ENCODE measurements at regions not wholly inside any gene's neighbourhood (a gene's known extent, or its start where the extent isn't known, plus 50 kb on each side); places are given as distances from the start of the nearest gene placed in this dataset.

DNA sequence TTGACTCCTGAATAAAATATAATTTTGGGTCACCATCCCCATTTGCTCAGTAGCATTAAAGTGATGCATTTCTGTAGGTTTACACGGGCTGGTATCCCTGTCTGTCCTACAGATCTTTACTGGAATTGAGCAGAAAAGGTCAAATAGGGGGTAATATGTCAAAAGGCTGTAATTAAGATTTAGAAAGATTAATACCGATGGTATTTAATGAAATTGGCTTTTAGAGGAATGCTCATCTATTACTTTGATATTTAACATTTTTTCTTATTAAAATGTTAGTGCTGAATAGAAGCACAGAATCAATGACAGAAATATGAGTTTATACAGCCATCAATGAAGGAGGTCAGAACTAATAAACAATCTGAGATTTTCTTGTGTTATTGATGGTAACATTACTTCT is 1762.2 kb upstream of the WWC1 start:
- in situ Hi-C loops (cut with HindIII; ENCODE audit: low pct_ligation_motif_present, low pct_unique_long_range_greater_than_20kb, low sequenced_read_pairs), result no loop called here
- no peak for DNase-seq

DNA sequence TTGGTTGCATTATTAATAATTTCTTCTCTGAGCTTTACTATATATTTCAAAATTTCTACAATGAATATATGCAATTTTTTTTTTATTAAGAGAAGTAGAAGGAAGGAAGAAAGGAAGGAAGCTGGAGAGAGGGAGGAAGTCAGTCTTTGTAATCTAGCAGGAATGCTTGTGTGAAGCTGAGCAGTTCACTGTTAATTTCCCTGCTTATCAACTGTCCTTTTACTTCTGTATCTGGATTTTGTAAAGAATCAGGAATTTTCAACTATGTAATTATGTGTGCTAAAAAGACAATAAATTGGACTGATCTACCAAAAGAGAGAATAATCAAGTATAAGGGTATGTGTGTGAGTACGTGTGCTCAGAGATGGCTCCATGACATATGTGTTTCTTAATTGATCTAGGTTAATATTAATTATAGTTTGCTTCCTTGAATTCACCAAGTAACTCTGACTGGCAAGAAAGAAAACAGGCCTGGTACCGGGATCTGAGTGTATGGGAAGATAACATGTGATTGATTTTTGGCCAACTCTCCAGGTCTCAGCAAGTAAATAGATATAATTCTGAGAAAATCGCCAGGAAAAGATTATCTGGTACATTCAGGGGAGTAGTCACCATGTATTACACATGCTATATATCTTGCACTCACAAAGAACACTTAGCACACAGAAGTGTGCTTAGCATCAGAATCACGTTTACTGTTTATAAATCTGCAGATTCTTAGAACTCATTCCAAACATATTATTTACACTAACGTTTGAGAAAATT is 1758.8 kb upstream of the WWC1 start:
- no peak for DNase-seq
- in situ Hi-C loops (cut with HindIII; ENCODE audit: low pct_ligation_motif_present, low pct_unique_long_range_greater_than_20kb, low sequenced_read_pairs), result no loop called here

- in situ Hi-C loops (cut with HindIII; ENCODE audit: low pct_ligation_motif_present, low pct_unique_long_range_greater_than_20kb, low sequenced_read_pairs), result no loop called here
- no peak for DNase-seq
Measured at GRCh38 chr5:166535641-166536040, 1755.8 kb upstream of the WWC1 start.

DNA sequence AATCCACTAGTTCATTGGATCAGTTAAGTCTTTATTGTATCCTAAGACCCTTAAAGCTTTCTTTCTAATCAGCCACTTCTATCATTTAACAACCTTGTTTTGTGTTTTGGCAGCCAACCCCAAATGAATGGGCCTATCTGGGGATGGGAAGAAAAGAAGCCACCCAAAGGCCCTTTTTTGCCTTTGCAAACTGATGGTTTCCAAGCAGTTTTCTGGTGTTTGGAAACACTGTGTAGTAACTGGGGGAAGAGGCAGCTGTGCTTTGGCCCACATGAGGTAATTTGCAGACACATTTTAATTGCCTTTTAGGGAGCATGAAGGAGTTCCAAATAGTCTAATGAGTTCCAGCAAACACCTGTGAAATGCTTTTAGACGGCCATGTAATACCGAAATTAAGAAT is 1751.3 kb upstream of the WWC1 start:
- DNase-seq, result no peak

GRCh38 chr5:166551384-166551783 is 1740.1 kb upstream of the WWC1 start:
- in situ Hi-C loops (cut with HindIII; ENCODE audit: low pct_ligation_motif_present, low pct_unique_long_range_greater_than_20kb, low sequenced_read_pairs), result no loop called here
- DNase-seq, result no peak

More for the DNA sequence above, 1751.3 kb upstream of the WWC1 start:
- in situ Hi-C loops (cut with HindIII; ENCODE audit: low pct_ligation_motif_present, low pct_unique_long_range_greater_than_20kb, low sequenced_read_pairs), result no loop called here

DNA sequence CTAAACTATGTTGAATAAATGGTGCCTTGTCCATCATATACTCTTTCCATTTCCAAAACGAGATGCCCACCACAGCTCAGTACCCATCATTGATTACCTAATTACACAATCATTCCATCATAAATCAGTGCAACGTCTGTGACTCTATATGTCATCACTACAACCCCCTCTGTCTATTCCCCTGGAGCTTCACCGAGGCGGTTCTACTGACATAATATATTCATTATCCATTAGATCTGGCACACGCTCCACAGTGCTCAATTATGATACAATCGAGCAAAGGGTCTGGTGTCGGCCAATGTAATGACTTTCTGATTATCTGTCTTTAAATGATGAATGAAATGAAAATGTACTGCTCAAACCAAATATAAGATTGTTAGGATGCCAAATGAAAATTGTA is 1737.7 kb upstream of the WWC1 start:
- no peak for DNase-seq
- in situ Hi-C loops (cut with HindIII; ENCODE audit: low pct_ligation_motif_present, low pct_unique_long_range_greater_than_20kb, low sequenced_read_pairs), result no loop called here

DNA sequence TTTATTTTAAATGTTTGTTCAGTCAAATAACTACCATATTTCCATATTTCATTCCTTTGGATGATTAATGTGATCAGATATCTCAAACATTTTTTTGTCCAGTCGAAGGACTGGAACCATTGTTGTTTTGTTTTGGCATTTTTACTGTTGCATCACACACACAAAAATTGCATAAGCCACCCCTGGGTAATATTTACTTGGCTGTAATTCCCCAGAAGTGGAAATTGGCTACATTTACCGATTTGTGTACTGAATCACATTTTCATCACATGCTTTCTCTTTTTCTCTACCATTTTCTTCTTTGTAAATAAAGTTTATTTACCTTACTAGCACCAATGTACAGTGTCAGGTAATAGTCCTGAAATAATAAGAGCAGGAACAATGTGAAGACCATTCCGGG is 1729.7 kb upstream of the WWC1 start:
- DNase-seq, result no peak
- in situ Hi-C loops (cut with HindIII; ENCODE audit: low pct_ligation_motif_present, low pct_unique_long_range_greater_than_20kb, low sequenced_read_pairs), result no loop called here

DNA sequence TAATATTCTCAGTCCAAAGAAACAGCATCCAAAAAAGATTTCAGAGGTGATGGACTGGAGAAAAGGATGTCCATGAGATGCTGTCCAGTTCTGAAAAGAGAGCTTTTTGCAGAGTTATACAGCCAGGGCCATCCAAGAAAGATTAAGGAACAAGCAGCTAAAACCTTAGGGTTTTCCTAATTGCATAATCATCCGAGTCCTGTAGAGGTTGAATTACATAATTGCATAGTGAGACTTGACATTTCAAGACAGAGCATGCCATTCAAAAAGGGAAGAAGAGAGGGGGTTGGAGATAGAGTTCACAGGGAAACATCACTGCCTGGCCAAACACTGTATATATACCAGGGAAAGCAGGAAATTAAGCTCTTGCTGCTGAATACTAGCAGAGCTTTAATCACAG is 1729.2 kb upstream of the WWC1 start:
- no peak for DNase-seq
- in situ Hi-C loops (cut with HindIII; ENCODE audit: low pct_ligation_motif_present, low pct_unique_long_range_greater_than_20kb, low sequenced_read_pairs), result no loop called here

- in situ Hi-C loops (cut with HindIII; ENCODE audit: low pct_ligation_motif_present, low pct_unique_long_range_greater_than_20kb, low sequenced_read_pairs), result no loop called here
- no peak for DNase-seq
Measured at GRCh38 chr5:166566725-166567124, 1724.7 kb upstream of the WWC1 start.

- no peak for DNase-seq
- in situ Hi-C loops (cut with HindIII; ENCODE audit: low pct_ligation_motif_present, low pct_unique_long_range_greater_than_20kb, low sequenced_read_pairs), result no loop called here
Measured at GRCh38 chr5:166570865-166571264, 1720.6 kb upstream of the WWC1 start.

DNA sequence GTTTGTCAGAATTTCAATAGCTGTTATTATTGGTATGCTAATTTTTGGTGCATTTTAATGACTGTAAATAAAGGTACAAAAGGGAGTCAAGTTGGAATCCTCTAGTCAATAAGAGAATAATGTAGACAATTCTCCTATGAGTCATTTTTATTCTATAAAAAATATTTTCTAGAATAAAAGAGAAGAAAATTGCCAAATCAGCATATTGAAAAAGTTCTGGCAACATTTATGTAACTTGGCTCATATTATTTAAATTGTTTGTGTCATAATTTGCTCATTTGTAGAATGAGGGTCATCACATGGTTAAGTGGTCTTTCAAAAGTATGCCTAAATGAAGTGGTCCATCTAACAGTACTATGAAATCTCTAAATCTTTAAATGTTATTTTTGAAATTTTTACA is 1719.8 kb upstream of the WWC1 start:
- in situ Hi-C loops (cut with HindIII; ENCODE audit: low pct_ligation_motif_present, low pct_unique_long_range_greater_than_20kb, low sequenced_read_pairs), result no loop called here
- DNase-seq, result no peak

GRCh38 chr5:166576323-166576722 is 1715.1 kb upstream of the WWC1 start:
- no peak for DNase-seq
- in situ Hi-C loops (cut with HindIII; ENCODE audit: low pct_ligation_motif_present, low pct_unique_long_range_greater_than_20kb, low sequenced_read_pairs), result no loop called here

- in situ Hi-C loops (cut with HindIII; ENCODE audit: low pct_ligation_motif_present, low pct_unique_long_range_greater_than_20kb, low sequenced_read_pairs), result no loop called here
Measured at GRCh38 chr5:166581826-166582225, 1709.6 kb upstream of the WWC1 start.

GRCh38 chr5:166582416-166582815 is 1709.0 kb upstream of the WWC1 start:
- in situ Hi-C loops (cut with HindIII; ENCODE audit: low pct_ligation_motif_present, low pct_unique_long_range_greater_than_20kb, low sequenced_read_pairs), result no loop called here
- no peak for DNase-seq

More at GRCh38 chr5:166581826-166582225, 1709.6 kb upstream of the WWC1 start:
- no peak for DNase-seq

- in situ Hi-C loops (cut with HindIII; ENCODE audit: low pct_ligation_motif_present, low pct_unique_long_range_greater_than_20kb, low sequenced_read_pairs), result no loop called here
- DNase-seq, result no peak
Measured at GRCh38 chr5:166594567-166594966, 1696.9 kb upstream of the WWC1 start.

DNA sequence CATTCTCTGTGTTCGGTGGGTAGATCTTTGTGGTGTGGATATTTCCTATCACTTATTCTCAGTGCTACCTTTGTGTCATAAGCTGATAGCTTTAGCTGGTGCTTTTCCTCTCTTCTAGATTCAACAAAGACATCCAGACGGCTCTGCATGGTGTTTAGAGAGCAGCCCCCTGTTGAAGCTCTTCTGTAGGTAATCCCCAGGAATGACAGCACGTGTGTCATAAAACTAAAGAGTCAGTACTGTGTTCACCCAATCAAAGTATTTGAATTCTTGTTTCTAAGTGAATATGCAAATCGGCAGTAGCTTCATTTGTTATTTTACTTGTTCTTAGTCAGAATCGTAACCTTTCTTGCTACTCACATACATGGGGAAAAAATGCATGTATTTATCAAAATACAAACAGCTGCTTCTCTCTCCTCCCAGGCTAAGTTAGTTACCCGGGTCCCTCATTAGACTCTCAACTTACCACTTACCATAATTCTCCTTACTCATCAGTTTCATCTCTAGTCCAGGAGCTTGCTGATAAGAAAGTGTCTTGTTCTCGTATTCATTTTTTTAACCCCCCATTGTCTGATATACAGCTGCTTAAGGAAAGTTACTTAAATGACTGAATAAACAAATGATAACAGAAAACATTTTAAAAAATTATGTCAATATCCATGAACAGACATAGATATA is 1696.0 kb upstream of the WWC1 start:
- in situ Hi-C loops (cut with HindIII; ENCODE audit: low pct_ligation_motif_present, low pct_unique_long_range_greater_than_20kb, low sequenced_read_pairs), result no loop called here
- no peak for DNase-seq

GRCh38 chr5:166596043-166596442 is 1695.4 kb upstream of the WWC1 start:
- in situ Hi-C loops (cut with HindIII; ENCODE audit: low pct_ligation_motif_present, low pct_unique_long_range_greater_than_20kb, low sequenced_read_pairs), result no loop called here
- DNase-seq, result no peak

- in situ Hi-C loops (cut with HindIII; ENCODE audit: low pct_ligation_motif_present, low pct_unique_long_range_greater_than_20kb, low sequenced_read_pairs), result no loop called here
- no peak for DNase-seq
Measured at GRCh38 chr5:166602271-166602670, 1689.2 kb upstream of the WWC1 start.

DNA sequence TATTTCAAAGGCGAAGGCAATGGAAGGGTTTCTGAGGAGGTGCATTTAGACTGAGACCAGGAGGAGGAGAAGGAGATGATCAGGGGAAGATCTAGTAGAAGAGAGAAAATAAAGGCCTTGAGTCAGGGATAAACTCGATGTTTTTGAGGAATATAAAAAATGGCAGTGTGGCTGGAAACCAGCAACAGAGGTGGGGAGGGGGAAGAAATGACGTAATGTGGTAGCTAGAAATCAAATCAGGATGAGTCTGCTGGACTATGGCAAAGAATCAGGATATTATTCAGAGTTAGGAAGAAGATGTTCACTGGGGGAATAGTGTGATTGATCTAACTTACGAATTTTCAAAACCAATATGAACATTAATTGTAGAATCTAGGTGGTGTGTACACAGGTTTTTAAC is 1673.9 kb upstream of the WWC1 start:
- no peak for DNase-seq
- in situ Hi-C loops (cut with HindIII; ENCODE audit: low pct_ligation_motif_present, low pct_unique_long_range_greater_than_20kb, low sequenced_read_pairs), result no loop called here

DNA sequence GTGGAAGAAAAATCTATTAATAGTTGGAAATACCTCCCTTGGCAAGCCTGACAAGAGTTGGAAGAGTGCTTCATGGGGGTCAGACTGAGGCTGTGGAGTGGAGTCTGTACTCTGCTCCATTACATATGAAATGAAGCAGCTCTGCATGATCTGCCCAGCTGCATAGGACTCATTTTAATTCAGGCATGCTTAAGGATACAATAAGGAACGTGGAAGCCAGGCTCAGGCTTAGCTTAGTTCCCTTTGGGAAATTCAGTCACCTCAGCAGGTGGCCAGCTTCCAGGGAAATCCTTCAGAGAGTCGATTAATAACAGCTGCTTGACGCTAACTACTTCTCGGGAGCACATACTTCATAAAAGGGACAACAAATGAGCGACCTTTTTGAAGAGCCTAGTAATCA is 1672.9 kb upstream of the WWC1 start:
- DNase-seq, result no peak
- in situ Hi-C loops (cut with HindIII; ENCODE audit: low pct_ligation_motif_present, low pct_unique_long_range_greater_than_20kb, low sequenced_read_pairs), result no loop called here
